Effector memory CD8-positive, alpha-beta T cell (primary cell): ENCODE measurements at regions not wholly inside any gene's neighbourhood (a gene's known extent, or its start where the extent isn't known, plus 50 kb on each side); places are given as distances from the start of the nearest gene placed in this dataset.

Experiments used
- ATAC-seq: fragments of 150-1000 bp; cut with Tn5 transposase; replicated peaks from 2 replicates; pipeline ENCODE4 v1.10.0; 2021; ENCODE audit warnings: mild to moderate bottlenecking, moderate library complexity
- DNase-seq, 3 experiments: peaks; one replicate each; pipeline ENCODE4 v3.0.0; 2021
- H3K27ac Mint-ChIP-seq, 2 donors: one replicate each; pipeline ENCODE4 v1.8.0; 2022; ENCODE audit warnings: mild to moderate bottlenecking in 2 of 2, mixed read lengths in 2 of 2, moderate library complexity in 2 of 2
- H3K27me3 Mint-ChIP-seq, 2 donors: one replicate each; pipeline ENCODE4 v1.8.0; 2022; ENCODE audit warnings: mixed read lengths in 2 of 2
- H3K36me3 Mint-ChIP-seq: one replicate; pipeline ENCODE4 v1.8.0; 2022; ENCODE audit warnings: mild to moderate bottlenecking, moderate library complexity, mixed read lengths; ENCODE audit not compliant: insufficient read depth
- H3K4me1 Mint-ChIP-seq, 2 donors: one replicate each; pipeline ENCODE4 v1.8.0; 2022; ENCODE audit warnings: low read depth in 2 of 2, mixed read lengths in 2 of 2
- H3K4me3 Mint-ChIP-seq, 2 donors: one replicate each; pipeline ENCODE4 v1.8.0; 2022; ENCODE audit warnings: mild to moderate bottlenecking in 2 of 2, mixed read lengths in 2 of 2, moderate library complexity in 2 of 2
- H3K9me3 Mint-ChIP-seq, 2 donors: one replicate each; pipeline ENCODE4 v1.8.0; 2022; ENCODE audit warnings: mixed read lengths in 2 of 2

DNA sequence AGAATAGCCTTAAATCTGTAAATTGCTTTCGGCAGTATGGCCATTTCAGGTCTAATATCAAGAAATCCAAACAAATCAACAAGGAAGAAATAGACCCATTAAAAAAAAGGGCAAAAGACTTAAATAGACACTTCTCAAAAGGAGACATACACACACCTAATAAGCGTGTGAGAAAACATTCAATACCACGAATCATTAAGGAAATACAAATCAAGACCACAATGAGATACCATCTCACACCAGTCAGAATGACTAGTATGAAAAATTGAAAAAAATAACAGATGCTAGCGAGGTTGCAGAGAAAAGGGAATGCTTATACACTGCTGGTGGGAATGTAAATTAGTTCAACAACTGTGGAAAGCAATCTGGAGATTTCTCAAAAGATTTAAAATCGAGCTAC, 243.2 kb downstream of the DSEL start:
- Mint-ChIP-seq H3K27me3 (peaks cover 0 to 6% of the 10 kb centered on the region in 2 donors), H3K36me3 (peaks cover 2% of the 10 kb centered on the region), H3K4me1 (peaks cover 0 to 13% of the 10 kb centered on the region in 2 donors), H3K9me3 (peaks cover 0 to 6% of the 10 kb centered on the region in 2 donors), H3K27ac (no peak overlapping the region), H3K4me3 (peak overlapping the region in 1 of 2 donors; percentile 53)
- ATAC-seq (peak; percentile 75), DNase-seq (no peak)

DNA sequence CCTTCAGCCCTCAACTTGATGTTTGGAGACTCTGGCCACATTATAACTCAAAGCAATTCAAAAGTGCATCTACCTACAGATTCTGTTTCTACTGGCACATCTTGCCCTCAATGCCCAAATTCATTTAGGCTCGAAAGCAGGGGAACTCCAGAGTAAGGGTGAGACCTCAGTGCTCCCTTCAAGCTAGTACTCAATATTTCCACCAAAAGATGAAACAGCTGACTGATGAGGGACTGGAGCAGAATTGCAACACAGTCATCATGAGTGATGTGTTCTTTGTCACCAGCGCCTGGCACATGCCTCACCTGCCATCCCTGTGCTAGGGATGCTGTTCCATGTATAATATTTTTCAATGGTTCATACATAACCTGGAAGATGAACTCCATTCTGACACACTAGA, 247.3 kb downstream of the DSEL start:
- Mint-ChIP-seq H3K36me3 (peaks cover 2% of the 10 kb centered on the region), H3K4me3 (no peak overlapping the region), H3K9me3 (peaks cover 4 to 7% of the 10 kb centered on the region in 2 donors), H3K4me1 (peaks cover 13 to 34% of the 10 kb centered on the region in 2 donors), H3K27me3 (peaks cover 0 to 6% of the 10 kb centered on the region in 2 donors), H3K27ac (no peak overlapping the region)
- ATAC-seq (no peak), DNase-seq (no peak)

DNA sequence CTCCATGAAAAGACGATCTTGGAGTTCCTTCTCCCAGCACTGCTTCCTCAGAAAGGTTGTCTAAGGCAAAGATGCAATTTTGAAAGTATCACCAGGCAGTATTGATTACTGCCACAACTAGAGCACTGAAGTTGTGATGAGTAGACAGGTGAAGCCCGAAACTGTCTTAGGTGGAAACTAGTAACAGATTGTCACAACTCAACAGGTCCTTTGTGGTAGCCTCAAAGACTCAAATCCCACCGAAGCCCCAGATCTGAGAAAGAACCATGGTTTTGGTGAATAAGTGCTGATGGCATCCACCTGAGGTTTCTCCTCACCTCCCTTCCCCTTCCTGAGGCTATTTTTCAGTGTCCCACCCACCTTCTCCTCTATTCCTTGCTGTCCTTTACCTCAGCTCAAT, 248.0 kb downstream of the DSEL start:
- DNase-seq (no peak), ATAC-seq (no peak)
- peaks cover 4 to 7% of the 10 kb centered on the region in 2 donors for H3K9me3 Mint-ChIP-seq
- H3K4me3 Mint-ChIP-seq, result no peak overlapping the region
- H3K36me3 Mint-ChIP-seq, result no peaks in the 10 kb centered on the region
- H3K27me3 Mint-ChIP-seq, result peaks cover 0 to 6% of the 10 kb centered on the region in 2 donors
- H3K4me1 Mint-ChIP-seq, result peaks cover 13 to 30% of the 10 kb centered on the region in 2 donors
- no peak overlapping the region for H3K27ac Mint-ChIP-seq

DNA sequence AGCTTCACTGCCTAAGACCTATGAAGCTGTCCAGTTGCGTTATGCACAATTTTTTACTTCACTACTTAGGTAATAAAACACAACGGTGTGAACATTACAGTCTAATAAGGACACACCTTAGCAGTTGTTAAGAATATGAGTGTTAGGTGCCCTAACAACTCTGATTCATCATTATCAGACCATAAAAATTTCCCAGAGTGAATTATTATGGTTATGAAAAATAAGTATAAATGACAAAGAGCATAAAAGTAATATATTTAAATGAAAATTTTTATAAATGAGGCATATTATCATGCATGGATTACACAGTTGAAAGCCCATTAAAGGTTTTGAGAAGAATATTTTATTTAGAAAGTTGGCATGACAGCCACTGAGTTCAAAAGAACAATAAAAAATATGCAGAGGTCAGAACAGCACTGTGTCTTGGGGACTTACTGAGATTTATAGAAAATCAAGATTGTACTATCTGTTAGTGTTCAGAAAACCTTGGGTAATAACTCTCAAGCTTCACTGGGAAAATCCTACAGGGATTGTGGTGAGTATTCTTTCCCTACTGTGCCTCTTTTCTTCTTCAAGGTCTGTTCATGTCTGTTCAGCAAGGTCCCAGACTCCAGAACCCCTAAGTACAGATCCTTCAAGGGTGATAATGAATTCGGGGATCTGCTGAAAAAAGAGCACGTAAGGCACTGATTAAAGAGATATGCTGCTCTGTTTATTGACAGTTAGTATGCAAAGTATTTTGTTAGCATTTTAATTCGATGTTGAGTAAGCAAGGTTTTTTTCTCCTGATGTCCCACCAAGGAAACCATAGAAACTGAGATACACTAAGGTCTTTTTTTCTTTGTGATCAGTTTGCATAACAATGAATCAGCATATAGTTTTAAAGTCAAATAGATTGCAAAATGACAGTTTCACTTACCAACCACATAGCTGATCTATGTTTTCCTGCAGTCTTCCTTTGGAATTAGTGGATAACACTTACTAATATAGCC, 250.0 kb downstream of the DSEL start:
- H3K9me3 Mint-ChIP-seq, result peaks cover 2 to 7% of the 10 kb centered on the region in 2 donors
- H3K27ac Mint-ChIP-seq, result no peak overlapping the region
- no peaks in the 10 kb centered on the region for H3K36me3 Mint-ChIP-seq
- H3K27me3 Mint-ChIP-seq, result peaks cover 0 to 6% of the 10 kb centered on the region in 2 donors
- ATAC-seq, result peak; percentile 28
- peak overlapping the region; percentile 59 to 64 for H3K4me3 Mint-ChIP-seq
- no peak for DNase-seq
- peaks cover 13 to 29% of the 10 kb centered on the region in 2 donors for H3K4me1 Mint-ChIP-seq

DNA sequence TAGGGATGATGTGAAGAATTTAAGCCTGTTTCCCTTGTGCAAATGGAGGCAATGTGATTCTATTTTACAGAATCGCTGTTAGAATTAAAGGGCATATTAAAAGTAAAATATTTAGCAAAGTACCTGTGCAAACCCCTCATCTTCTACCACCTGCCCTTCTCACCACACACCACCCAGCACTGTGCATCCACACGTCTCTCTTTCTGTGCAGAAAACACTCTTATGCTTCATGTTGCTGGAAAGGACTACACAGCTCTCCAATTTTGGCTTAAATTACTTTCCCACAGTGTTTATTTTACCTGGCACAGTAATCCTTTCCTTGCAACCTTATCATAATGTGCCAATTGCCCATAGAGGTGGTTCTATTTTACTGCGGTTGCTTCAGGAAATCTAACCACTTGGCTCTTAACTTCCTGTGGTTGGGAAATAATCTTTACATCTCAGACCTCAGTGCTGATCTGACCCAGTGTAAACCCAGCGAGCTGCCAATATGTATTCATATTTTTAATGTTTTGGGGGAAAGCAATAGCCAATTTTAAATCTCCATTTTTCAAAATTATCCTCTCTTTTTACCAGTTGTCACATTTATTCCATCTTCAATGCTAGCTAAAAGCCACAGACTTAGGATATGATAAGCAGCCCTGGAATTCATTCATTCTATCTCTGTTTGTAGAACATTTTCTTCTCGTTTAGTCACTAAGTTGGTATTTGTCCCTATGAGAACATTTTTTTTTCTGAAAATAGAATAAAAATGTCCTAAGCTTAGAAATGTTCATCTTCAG, 250.9 kb downstream of the DSEL start:
- no peaks in the 10 kb centered on the region for H3K36me3 Mint-ChIP-seq
- peaks cover 13 to 31% of the 10 kb centered on the region in 2 donors for H3K4me1 Mint-ChIP-seq
- peak overlapping the region in 1 of 2 donors; percentile 21 for H3K27ac Mint-ChIP-seq
- ATAC-seq (peak; percentile 96), DNase-seq (no peak)
- peaks cover 2 to 7% of the 10 kb centered on the region in 2 donors for H3K9me3 Mint-ChIP-seq
- H3K27me3 Mint-ChIP-seq, result peaks cover 0 to 6% of the 10 kb centered on the region in 2 donors
- H3K4me3 Mint-ChIP-seq, result peak overlapping the region; percentile 59 to 64

DNA sequence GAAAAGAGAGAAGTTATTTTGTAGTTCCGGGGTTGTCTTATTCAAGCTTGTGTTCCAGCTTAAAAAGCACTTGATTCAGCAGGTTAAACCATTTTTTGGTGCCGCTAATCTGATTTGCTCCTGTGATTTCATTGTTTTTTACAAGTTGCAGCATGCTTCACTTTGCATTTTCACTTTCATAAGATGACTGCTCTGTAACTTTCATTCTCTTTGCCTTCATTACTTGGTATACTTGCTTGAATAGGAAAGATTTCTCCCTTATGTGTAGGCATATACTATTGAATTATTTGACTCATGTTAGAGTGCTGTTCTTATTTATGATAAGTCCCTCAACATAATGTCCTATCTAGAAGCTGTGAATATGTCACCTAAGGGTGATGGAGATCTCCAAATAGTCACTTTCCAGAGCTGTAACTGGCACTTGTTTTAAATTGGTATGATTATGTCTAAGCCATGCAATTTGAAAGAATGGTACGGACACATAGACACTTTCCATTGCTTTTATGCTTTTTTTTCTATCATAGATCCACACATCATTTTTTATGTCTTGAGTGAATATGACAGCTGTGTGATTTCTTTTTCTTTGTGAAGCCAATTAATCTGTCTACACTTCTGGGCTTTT, 254.5 kb downstream of the DSEL start:
- Mint-ChIP-seq H3K4me3 (no peak overlapping the region), H3K4me1 (peaks cover 13 to 26% of the 10 kb centered on the region in 2 donors), H3K27me3 (no peaks in the 10 kb centered on the region), H3K36me3 (no peaks in the 10 kb centered on the region), H3K27ac (no peak overlapping the region), H3K9me3 (no peaks in the 10 kb centered on the region)
- no peak for DNase-seq
- ATAC-seq, result no peak

DNA sequence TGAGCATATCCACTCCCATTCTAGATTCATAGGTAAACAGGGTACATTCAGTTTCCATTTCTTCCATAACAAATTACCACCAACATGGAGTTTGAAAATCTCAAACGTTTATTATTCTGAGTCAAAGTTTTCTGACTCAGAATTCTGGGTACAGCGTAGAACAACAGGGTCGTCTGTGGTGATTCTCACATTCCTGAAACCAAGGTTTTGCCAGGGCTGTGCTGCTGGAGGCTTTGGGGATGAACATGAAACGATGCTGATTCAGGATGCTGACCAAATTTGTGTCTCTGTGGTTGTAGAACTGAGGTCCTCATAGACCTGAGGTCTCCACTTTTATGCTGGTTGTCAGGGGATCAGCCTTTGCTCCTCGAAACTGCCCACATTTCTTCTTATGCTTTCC, 255.7 kb downstream of the DSEL start:
- Mint-ChIP-seq H3K36me3 (no peaks in the 10 kb centered on the region), H3K4me1 (peaks cover 10 to 19% of the 10 kb centered on the region in 2 donors), H3K9me3 (no peaks in the 10 kb centered on the region), H3K4me3 (no peak overlapping the region), H3K27ac (no peak overlapping the region), H3K27me3 (no peaks in the 10 kb centered on the region)
- DNase-seq (no peak), ATAC-seq (no peak)

DNA sequence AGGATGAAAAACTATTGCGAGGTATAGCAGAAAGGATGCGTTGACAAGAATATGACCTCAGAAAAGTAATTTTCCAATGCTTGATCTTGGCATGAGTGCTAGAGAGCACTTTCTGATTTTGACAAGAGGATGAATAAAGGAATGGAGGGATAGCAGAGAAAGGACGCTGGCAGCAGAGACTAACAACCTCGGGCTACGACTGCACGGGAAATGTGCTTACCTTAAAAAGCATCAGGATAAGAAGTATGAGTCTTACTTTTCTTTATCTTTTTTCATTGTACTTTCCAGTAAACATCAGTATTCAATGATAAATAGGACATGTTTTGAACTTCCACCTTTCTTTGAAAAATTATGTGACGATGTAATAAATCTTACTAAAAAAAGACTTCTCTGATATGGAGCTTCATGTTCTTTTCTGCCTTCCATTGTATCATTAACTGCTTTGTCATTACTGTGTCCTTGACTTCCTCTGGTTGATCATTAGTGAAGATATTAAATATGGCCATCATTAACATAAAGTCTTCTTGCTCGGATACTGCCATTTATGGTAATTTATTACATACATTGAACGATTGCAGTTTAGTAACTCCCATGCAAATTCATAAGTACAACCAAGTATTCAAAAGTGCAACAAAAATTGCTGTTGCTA, 265.6 kb downstream of the DSEL start:
- no peak overlapping the region for H3K27ac Mint-ChIP-seq
- H3K4me3 Mint-ChIP-seq, result no peak overlapping the region
- ATAC-seq, result no peak
- no peaks in the 10 kb centered on the region for H3K27me3 Mint-ChIP-seq
- DNase-seq, result no peak
- no peaks in the 10 kb centered on the region for H3K9me3 Mint-ChIP-seq
- H3K4me1 Mint-ChIP-seq, result no peaks in the 10 kb centered on the region
- H3K36me3 Mint-ChIP-seq, result no peaks in the 10 kb centered on the region

DNA sequence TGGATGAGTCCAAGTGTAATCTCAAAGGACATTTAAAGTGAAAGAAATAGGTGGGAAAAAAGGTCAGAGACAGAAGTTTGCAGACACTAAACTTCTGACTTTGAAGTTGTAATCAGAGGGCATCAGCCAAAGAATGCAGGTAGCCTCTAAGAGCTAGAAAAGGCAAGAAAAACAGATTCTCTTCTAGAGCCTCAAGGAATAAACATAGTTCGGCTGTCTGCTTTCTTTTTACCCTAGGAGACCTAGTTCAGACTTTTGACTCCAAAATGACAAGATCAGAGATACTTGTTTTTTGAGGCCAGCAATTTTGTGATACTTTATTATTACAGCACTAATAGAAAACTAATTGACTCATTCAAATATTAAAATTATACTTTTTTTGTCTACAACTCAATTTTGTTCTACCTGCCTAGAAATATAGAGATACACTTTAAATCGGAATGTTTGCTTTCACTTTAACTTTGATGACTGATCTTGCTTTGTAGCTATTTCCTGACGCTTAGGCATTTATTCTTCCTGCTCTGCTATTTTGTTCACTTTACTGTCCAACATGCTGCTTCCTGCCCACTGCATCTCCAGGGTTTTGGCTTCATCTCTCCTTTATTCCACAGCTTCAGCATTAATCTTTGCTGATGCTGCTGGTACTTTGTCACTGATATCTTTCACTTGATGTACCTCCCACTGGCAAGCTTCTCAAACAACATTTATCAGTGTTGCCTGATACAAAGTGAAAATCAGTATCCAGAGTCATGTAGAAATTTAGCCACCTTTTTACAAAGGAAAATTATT, 272.5 kb downstream of the DSEL start:
- Mint-ChIP-seq H3K27me3 (no peaks in the 10 kb centered on the region), H3K9me3 (no peaks in the 10 kb centered on the region), H3K27ac (peak overlapping the region in 1 of 2 donors; percentile 64), H3K4me1 (peaks cover 9 to 13% of the 10 kb centered on the region in 2 donors), H3K36me3 (no peaks in the 10 kb centered on the region), H3K4me3 (peak overlapping the region; percentile 55 to 61)
- DNase-seq (no peak), ATAC-seq (peak; percentile 48)

DNA sequence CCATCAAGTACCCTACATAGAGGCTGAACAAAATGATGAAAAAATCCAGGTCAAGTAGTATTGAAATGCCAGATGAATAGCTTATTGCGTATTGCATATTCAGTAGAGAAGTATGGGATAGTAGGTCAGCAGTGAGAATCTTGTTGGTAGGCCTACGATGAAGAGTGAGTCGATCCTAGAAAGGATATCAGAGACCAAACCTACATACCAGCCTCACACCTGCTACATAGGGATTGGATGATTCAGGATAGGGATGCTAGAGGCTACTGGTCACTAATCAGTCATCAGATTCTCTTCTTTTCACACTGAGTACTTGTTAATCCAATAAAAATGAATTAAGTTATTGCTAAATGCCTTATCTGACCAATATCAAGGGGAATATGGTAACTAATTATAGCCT, 274.5 kb downstream of the DSEL start:
- Mint-ChIP-seq H3K27me3 (no peaks in the 10 kb centered on the region), H3K4me1 (peaks cover 9 to 13% of the 10 kb centered on the region in 2 donors), H3K9me3 (no peaks in the 10 kb centered on the region), H3K4me3 (no peak overlapping the region), H3K36me3 (no peaks in the 10 kb centered on the region), H3K27ac (no peak overlapping the region)
- no peak for DNase-seq
- ATAC-seq, result no peak

DNA sequence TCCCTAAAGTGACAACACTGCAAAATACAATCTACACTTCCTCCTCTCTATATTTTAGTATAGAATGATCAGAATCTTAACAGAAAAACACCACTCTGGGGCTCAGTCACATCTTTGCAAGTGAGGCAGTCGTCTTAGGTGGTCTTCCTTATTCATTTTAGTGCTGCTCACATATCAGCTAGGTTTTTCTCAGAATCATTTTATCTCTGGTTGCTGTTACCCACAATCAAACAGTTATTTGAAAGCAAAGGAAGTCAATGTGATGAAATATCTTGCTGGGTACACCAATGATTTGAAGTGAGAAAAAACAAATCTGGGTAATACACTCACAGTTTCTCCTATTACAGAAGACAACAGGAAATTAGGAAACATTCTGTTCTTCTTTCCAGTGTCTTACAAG, 275.2 kb downstream of the DSEL start:
- peak; percentile 80 for ATAC-seq
- Mint-ChIP-seq H3K4me1 (peaks cover 9 to 13% of the 10 kb centered on the region in 2 donors), H3K27ac (no peak overlapping the region), H3K4me3 (peak overlapping the region; percentile 23 to 41), H3K27me3 (no peaks in the 10 kb centered on the region), H3K9me3 (no peaks in the 10 kb centered on the region), H3K36me3 (no peaks in the 10 kb centered on the region)
- no peak for DNase-seq

DNA sequence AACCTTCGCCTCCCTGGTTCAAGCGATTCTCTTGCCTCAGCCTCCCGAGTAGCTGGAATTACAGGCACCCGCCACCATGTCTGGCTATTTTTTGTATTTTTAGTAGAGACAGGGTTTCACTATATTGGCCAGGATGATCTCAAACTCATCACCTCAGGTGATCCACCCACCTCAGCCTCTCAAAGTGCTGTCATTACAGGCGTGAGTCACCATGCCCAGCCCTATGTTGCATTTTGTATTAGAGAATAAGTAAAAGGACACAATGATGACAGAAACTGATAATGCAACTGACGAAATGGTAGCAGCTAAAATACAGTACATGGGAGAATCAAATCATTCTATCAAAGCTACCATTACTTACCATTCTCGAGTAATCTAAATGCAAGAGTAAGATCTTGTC, 276.7 kb downstream of the DSEL start:
- Mint-ChIP-seq H3K27ac (no peak overlapping the region), H3K27me3 (no peaks in the 10 kb centered on the region), H3K9me3 (no peaks in the 10 kb centered on the region), H3K36me3 (no peaks in the 10 kb centered on the region), H3K4me3 (no peak overlapping the region), H3K4me1 (peaks cover 9 to 13% of the 10 kb centered on the region in 2 donors)
- DNase-seq (no peak), ATAC-seq (no peak)
